Adrenal gland (tissue), 5 donors: ENCODE measurements at regions not wholly inside any gene's neighbourhood (a gene's known extent, or its start where the extent isn't known, plus 50 kb on each side); places are given as distances from the start of the nearest gene placed in this dataset.

Experiments used
- CTCF ChIP-seq, 6 experiments: fragments of 450-650 bp in 4 of 6; fragments of 200-600 bp in 2 of 6; sonication (generic) in 1 of 6; IDR thresholded peaks; 1 replicate in 5 of 6; 2 replicates in 1 of 6; pipeline versions ENCODE4 v1.5.1 to v1.8.0; 2016 to 2021; ENCODE audit warnings: antibody characterized with exemption in 6 of 6, mild to moderate bottlenecking in 2 of 6, moderate library complexity in 1 of 6
- POLR2A ChIP-seq, 2 donors: fragments of 450-650 bp; IDR thresholded peaks; one replicate each; pipeline ENCODE4 v1.6.1; 2017; ENCODE audit warnings: antibody characterized with exemption in 2 of 2, mild to moderate bottlenecking in 2 of 2, moderate library complexity in 1 of 2
- donor health status: DM: no; HTN: no; CAD: no.

GRCh38 chr4:15348236-15348635, 79.6 kb upstream of the C1QTNF7 start:
- TF ChIP-seq CTCF (IDR thresholded peaks at IDR 0.05) (no peak), POLR2A (IDR thresholded peaks at IDR 0.05) (no peak)
